Adipocyte (in vitro differentiated cells): ENCODE measurements at regions not wholly inside any gene's neighbourhood (a gene's known extent, or its start where the extent isn't known, plus 50 kb on each side); places are given as distances from the start of the nearest gene placed in this dataset.
A peak's percentile ranks its signal among the peaks of the same experiment; 100 is the strongest.

Experiments
- DNase-seq: peaks from one replicate; pipeline ENCODE4 v3.0.0-alpha.2; 2015; ENCODE audit warnings: low read depth
- H3K27me3 ChIP-seq: replicated peaks from 2 replicates; pipeline ENCODE4 v1.7.0; 2013; ENCODE audit warnings: mild to moderate bottlenecking, low read length, moderate library complexity; ENCODE audit not compliant: control insufficient read depth, insufficient read depth
- H3K36me3 ChIP-seq: 2 replicates; pipeline ENCODE4 v1.7.0; 2013; ENCODE audit warnings: low read length, mild to moderate bottlenecking, moderate library complexity; ENCODE audit not compliant: control insufficient read depth, insufficient read depth, severe bottlenecking
- H3K4me1 ChIP-seq: 2 replicates; pipeline ENCODE4 v1.7.0; 2013; ENCODE audit warnings: mild to moderate bottlenecking, low read length, moderate library complexity; ENCODE audit not compliant: control insufficient read depth, insufficient read depth
- H3K4me3 ChIP-seq: 2 replicates; pipeline ENCODE4 v1.7.0; 2013; ENCODE audit warnings: mild to moderate bottlenecking, low read length, moderate library complexity
- H3K9ac ChIP-seq: 2 replicates; pipeline ENCODE4 v1.7.0; 2013; ENCODE audit warnings: mild to moderate bottlenecking, low read length, moderate library complexity
- H3K9me3 ChIP-seq: 2 replicates; pipeline ENCODE4 v1.7.0; 2013; ENCODE audit warnings: mild to moderate bottlenecking, low read length, moderate library complexity; ENCODE audit not compliant: control insufficient read depth

- Histone ChIP-seq H3K4me1 (peaks cover 34% of the 10 kb centered on the region), H3K4me3 (no peak overlapping the region), H3K9ac (no peak overlapping the region), H3K27me3 (no peaks in the 10 kb centered on the region), H3K9me3 (no peaks in the 10 kb centered on the region), H3K36me3 (no peaks in the 10 kb centered on the region)
- no peak for DNase-seq
Measured at GRCh38 chr1:93815366-93816110, 63.5 kb downstream of the DNTTIP2 start.

GRCh38 chr1:93814795-93815340, 64.1 kb downstream of the DNTTIP2 start:
- no peaks in the 10 kb centered on the region for H3K27me3 ChIP-seq
- DNase-seq: no peak
- no peak overlapping the region for H3K9ac ChIP-seq
- H3K4me1 ChIP-seq: peaks cover 41% of the 10 kb centered on the region
- H3K9me3 ChIP-seq: no peaks in the 10 kb centered on the region
- H3K36me3 ChIP-seq: no peaks in the 10 kb centered on the region
- H3K4me3 ChIP-seq: no peak overlapping the region

DNA sequence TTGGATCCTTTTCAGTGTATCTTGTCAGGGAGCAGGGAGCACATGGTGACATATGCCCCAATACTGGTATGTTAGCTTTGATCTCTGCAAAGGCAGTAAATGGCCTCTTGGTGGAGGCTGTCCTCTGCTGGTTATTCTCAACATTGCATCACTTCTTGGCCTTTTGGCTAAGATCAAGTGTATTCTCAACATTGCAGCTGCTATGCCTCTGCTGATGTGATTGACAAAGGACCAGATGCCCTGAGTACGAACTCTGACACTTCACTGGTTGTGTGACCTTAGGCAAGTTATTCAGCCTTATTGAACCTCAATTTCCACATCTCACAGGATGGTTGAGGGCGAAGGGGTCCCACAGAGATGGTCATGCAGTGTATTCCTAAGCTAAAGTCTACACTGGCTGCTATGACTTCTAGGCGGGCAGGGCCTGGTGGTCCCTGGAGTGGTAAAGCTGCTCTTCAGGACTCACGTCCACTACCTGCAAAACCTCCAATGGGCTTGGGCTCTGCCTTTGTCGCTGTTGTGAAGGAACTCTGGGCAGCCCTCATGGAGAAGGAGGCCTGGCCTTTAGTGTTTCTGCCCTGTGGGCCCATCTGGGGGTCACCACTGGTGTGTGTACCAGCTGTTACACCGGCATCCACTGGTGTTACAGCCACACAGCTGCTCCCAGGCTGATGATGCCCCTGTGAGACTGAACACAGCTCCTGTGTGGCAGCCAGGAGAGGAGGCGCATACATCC, 64.8 kb downstream of the DNTTIP2 start:
- peak; percentile 90 for DNase-seq
- H3K9ac ChIP-seq: no peak overlapping the region
- H3K9me3 ChIP-seq: no peaks in the 10 kb centered on the region
- no peaks in the 10 kb centered on the region for H3K27me3 ChIP-seq
- no peaks in the 10 kb centered on the region for H3K36me3 ChIP-seq
- no peak overlapping the region for H3K4me3 ChIP-seq
- peaks cover 42% of the 10 kb centered on the region for H3K4me1 ChIP-seq

- Histone ChIP-seq H3K9me3 (peaks cover 5% of the 10 kb centered on the region), H3K27me3 (no peaks in the 10 kb centered on the region), H3K4me3 (no peak overlapping the region), H3K36me3 (no peaks in the 10 kb centered on the region), H3K4me1 (peaks cover 42% of the 10 kb centered on the region), H3K9ac (peak overlapping the region; percentile 61)
- DNase-seq: peak; percentile 22
Measured at GRCh38 chr1:93813076-93813475, 65.9 kb downstream of the DNTTIP2 start.

GRCh38 chr1:93811326-93812065, 67.5 kb downstream of the DNTTIP2 start:
- Histone ChIP-seq H3K9me3 (peaks cover 6% of the 10 kb centered on the region), H3K4me3 (no peak overlapping the region), H3K27me3 (no peaks in the 10 kb centered on the region), H3K4me1 (peaks cover 34% of the 10 kb centered on the region), H3K9ac (no peak overlapping the region), H3K36me3 (no peaks in the 10 kb centered on the region)
- DNase-seq: no peak

- H3K4me3 ChIP-seq: no peak overlapping the region
- H3K36me3 ChIP-seq: no peaks in the 10 kb centered on the region
- peaks cover 6% of the 10 kb centered on the region for H3K9me3 ChIP-seq
- H3K27me3 ChIP-seq: no peaks in the 10 kb centered on the region
- H3K9ac ChIP-seq: no peak overlapping the region
- H3K4me1 ChIP-seq: peaks cover 36% of the 10 kb centered on the region
- no peak for DNase-seq
Measured at GRCh38 chr1:93810316-93810715, 68.7 kb downstream of the DNTTIP2 start.

GRCh38 chr1:93808871-93809270, 70.1 kb downstream of the DNTTIP2 start:
- no peak overlapping the region for H3K9ac ChIP-seq
- no peaks in the 10 kb centered on the region for H3K36me3 ChIP-seq
- no peaks in the 10 kb centered on the region for H3K27me3 ChIP-seq
- no peak for DNase-seq
- peaks cover 6% of the 10 kb centered on the region for H3K9me3 ChIP-seq
- H3K4me3 ChIP-seq: no peak overlapping the region
- H3K4me1 ChIP-seq: peaks cover 50% of the 10 kb centered on the region

DNA sequence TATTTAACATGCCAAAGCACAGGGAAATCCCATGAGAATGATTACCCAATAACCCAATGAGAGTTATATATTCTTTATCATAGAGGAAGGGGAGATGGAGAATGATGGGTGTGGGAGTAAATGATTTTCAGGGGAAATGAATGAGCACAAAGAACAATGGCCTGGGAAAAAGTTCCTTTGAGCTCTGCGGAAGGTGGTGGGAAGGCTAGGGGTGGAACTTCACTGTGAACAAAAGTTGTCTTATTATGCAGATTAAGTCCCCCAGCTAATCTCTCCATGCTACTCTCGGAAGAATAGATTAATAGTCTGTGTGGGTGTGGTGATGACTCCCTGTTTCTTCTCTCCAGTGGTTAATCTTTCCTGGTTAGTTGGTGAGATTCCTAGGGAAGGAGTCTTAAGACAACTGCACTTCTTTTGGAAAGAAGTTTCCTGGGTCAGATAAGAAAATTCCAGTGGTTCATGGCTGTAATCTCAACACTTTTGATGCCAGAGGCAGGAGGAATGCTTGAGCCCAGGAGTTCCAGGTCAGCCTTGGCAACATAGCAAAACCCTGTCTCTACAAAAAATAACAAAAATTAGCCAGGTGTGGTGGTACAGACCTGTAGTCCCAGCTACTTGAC, 71.6 kb downstream of the DNTTIP2 start:
- Histone ChIP-seq H3K36me3 (no peaks in the 10 kb centered on the region), H3K9me3 (peaks cover 6% of the 10 kb centered on the region), H3K4me1 (peaks cover 45% of the 10 kb centered on the region), H3K27me3 (no peaks in the 10 kb centered on the region), H3K4me3 (no peak overlapping the region), H3K9ac (no peak overlapping the region)
- no peak for DNase-seq

DNA sequence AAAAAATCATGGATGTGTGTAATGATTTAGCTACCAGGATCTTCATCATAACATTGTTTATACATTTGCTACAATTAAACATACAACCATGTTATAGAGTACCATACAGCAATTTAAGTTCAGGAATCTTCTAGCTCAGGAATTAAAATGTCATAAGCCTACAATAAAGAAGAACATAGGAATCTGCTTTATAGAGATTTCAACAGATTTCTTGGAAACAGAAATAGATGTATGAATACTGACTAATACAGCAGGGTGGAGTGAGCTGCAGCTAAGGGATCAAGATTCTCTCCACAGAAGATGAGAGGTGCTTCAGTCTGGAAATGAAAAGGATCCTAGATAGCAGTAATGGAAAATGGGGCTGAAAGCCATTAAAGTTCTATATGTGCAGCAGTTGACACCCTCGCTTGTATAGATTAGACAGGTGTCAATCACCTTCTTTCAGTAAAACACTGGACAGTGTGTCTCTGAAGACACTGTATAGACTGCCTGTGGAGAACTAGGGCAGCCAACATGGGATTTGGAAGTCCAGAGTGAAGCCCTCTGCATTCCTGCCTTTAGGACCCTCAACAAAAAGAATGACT, 73.9 kb downstream of the DNTTIP2 start:
- no peaks in the 10 kb centered on the region for H3K27me3 ChIP-seq
- H3K9ac ChIP-seq: peak overlapping the region; percentile 77
- no peaks in the 10 kb centered on the region for H3K36me3 ChIP-seq
- H3K4me3 ChIP-seq: peak overlapping the region; percentile 70
- peaks cover 6% of the 10 kb centered on the region for H3K9me3 ChIP-seq
- DNase-seq: peak; percentile 50
- peaks cover 34% of the 10 kb centered on the region for H3K4me1 ChIP-seq

- DNase-seq: peak; percentile 87
- H3K4me3 ChIP-seq: peak overlapping the region; percentile 70
- no peaks in the 10 kb centered on the region for H3K36me3 ChIP-seq
- peaks cover 6% of the 10 kb centered on the region for H3K9me3 ChIP-seq
- H3K27me3 ChIP-seq: no peaks in the 10 kb centered on the region
- peaks cover 30% of the 10 kb centered on the region for H3K4me1 ChIP-seq
- H3K9ac ChIP-seq: peak overlapping the region; percentile 77
Measured at GRCh38 chr1:93804412-93804811, 74.6 kb downstream of the DNTTIP2 start.
